ENCODE measurements at regions not wholly inside any gene's neighbourhood (a gene's known extent, or its start where the extent isn't known, plus 50 kb on each side); places are given as distances from the start of the nearest gene placed in this dataset.
A peak's percentile ranks its signal among the peaks of the same experiment; 100 is the strongest.

- no peak for DNase-seq (ENCODE audit: low spot score)
- Histone ChIP-seq H3K27me3 (ENCODE audit: control insufficient read depth in 4 of 4, insufficient read depth in 4 of 4, low read length in 3 of 4) (peaks cover 0 to 3% (median 0%) of the 10 kb centered on the region in 4 donors), H3K27ac (ENCODE audit: low read depth in 1 of 2, low read length in 2 of 2) (no peak overlapping the region), H3K4me1 (ENCODE audit: control insufficient read depth in 4 of 4, insufficient read depth in 4 of 4, low read length in 3 of 4) (no peaks in the 10 kb centered on the region), H3K4me3 (ENCODE audit: low read depth in 1 of 3, low read length in 3 of 3) (no peak overlapping the region), H3K9me3 (ENCODE audit: control insufficient read depth in 4 of 4, low read length in 3 of 4) (no peaks in the 10 kb centered on the region), H3K9ac (ENCODE audit: low read depth in 1 of 2, low read length in 2 of 2) (no peak overlapping the region), H3K36me3 (ENCODE audit: control insufficient read depth in 4 of 4, insufficient read depth in 3 of 4, low read depth in 1 of 4, low read length in 3 of 4) (no peaks in the 10 kb centered on the region)
- TF ChIP-seq, protein P1, sequence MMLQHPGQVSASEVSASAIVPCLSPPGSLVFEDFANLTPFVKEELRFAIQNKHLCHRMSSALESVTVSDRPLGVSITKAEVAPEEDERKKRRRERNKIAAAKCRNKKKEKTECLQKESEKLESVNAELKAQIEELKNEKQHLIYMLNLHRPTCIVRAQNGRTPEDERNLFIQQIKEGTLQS (IDR thresholded peaks at IDR 0.05): no peak
- TF ChIP-seq GABPA (IDR thresholded peaks at IDR 0.05 in 1 of 2, conservative IDR thresholded peaks at IDR 0.05 in 1 of 2): no peak
- 90% methylated on average over 5 of the region's 5 CpGs for WGBS
Measured at GRCh38 chr9:88680041-88680440, 145.1 kb downstream of the NXNL2 start.

DNA sequence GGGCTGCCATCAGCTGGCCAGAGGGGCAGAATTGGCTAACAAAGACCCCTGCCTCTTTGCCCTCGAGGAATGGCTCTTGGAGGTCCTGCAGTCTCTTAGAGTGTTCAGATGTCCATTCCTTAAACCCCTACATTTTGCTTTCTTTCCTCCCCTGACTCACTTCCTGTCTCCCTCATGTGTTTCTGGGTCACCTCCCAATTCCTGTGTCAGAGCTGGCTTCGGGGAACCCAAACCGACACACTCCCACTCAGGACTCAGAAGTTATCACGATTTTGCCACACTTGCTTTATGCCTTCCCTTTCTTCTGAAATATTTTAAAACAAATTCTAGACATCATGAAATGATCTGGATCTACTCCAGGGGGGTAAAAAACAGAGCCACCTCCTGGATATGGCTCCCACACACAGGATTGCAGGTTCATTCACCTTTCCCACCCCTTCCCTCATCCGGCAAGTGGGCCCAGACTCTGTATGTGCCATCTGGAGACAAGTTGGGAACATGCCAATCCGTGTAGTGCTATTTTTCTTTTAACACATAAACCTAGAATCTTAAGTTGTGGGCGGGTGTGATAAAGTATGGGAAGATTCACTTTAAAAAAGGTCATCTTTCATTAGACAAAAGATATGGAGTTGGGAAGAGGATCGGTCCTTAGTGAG is 145.7 kb downstream of the NXNL2 start:
- DNase-seq (ENCODE audit: low spot score): no peak
- H3K9ac ChIP-seq (ENCODE audit: low read depth in 1 of 2, low read length in 2 of 2): no peak overlapping the region
- no peaks in the 10 kb centered on the region for H3K9me3 ChIP-seq (ENCODE audit: control insufficient read depth in 4 of 4, low read length in 3 of 4)
- H3K4me1 ChIP-seq (ENCODE audit: control insufficient read depth in 4 of 4, insufficient read depth in 4 of 4, low read length in 3 of 4): no peaks in the 10 kb centered on the region
- no peak for TF ChIP-seq TAF1 (conservative IDR thresholded peaks at IDR 0.05)
- TF ChIP-seq, protein P1 (IDR thresholded peaks at IDR 0.05): no peak
- TF ChIP-seq, protein P2, sequence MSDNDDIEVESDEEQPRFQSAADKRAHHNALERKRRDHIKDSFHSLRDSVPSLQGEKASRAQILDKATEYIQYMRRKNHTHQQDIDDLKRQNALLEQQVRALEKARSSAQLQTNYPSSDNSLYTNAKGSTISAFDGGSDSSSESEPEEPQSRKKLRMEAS (IDR thresholded peaks at IDR 0.05): no peak
- TF ChIP-seq RAD21 (IDR thresholded peaks at IDR 0.05): no peak
- no peak for TF ChIP-seq EGR1 (IDR thresholded peaks at IDR 0.05; ENCODE audit: low read depth in 2 of 2)
- TF ChIP-seq CTCF (IDR thresholded peaks at IDR 0.05; ENCODE audit: low read depth, low read length, missing input control): no peak
- TF ChIP-seq, protein P3, sequence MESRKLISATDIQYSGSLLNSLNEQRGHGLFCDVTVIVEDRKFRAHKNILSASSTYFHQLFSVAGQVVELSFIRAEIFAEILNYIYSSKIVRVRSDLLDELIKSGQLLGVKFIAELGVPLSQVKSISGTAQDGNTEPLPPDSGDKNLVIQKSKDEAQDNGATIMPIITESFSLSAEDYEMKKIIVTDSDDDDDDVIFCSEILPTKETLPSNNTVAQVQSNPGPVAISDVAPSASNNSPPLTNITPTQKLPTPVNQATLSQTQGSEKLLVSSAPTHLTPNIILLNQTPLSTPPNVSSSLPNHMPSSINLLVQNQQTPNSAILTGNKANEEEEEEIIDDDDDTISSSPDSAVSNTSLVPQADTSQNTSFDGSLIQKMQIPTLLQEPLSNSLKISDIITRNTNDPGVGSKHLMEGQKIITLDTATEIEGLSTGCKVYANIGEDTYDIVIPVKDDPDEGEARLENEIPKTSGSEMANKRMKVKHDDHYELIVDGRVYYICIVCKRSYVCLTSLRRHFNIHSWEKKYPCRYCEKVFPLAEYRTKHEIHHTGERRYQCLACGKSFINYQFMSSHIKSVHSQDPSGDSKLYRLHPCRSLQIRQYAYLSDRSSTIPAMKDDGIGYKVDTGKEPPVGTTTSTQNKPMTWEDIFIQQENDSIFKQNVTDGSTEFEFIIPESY (IDR thresholded peaks at IDR 0.05): no peak
- no peak for TF ChIP-seq FOXA2 (IDR thresholded peaks at IDR 0.05)
- H3K27ac ChIP-seq (ENCODE audit: low read depth in 1 of 2, low read length in 2 of 2): no peak overlapping the region
- H3K36me3 ChIP-seq (ENCODE audit: control insufficient read depth in 4 of 4, insufficient read depth in 3 of 4, low read depth in 1 of 4, low read length in 3 of 4): no peaks in the 10 kb centered on the region
- WGBS: 83% methylated on average over 8 of the region's 8 CpGs
- no peak overlapping the region for H3K4me3 ChIP-seq (ENCODE audit: low read depth in 1 of 3, low read length in 3 of 3)
- peaks cover 0 to 3% (median 0%) of the 10 kb centered on the region in 4 donors for H3K27me3 ChIP-seq (ENCODE audit: control insufficient read depth in 4 of 4, insufficient read depth in 4 of 4, low read length in 3 of 4)

GRCh38 chr9:88681434-88681833 is 146.5 kb downstream of the NXNL2 start:
- Histone ChIP-seq H3K27me3 (ENCODE audit: control insufficient read depth in 4 of 4, insufficient read depth in 4 of 4, low read length in 3 of 4) (peaks cover 0 to 3% (median 0%) of the 10 kb centered on the region in 4 donors), H3K9ac (ENCODE audit: low read depth in 1 of 2, low read length in 2 of 2) (no peak overlapping the region), H3K27ac (ENCODE audit: low read depth in 1 of 2, low read length in 2 of 2) (no peak overlapping the region), H3K9me3 (ENCODE audit: control insufficient read depth in 4 of 4, low read length in 3 of 4) (no peaks in the 10 kb centered on the region), H3K4me3 (ENCODE audit: low read depth in 1 of 3, low read length in 3 of 3) (no peak overlapping the region), H3K4me1 (ENCODE audit: control insufficient read depth in 4 of 4, insufficient read depth in 4 of 4, low read length in 3 of 4) (no peaks in the 10 kb centered on the region), H3K36me3 (ENCODE audit: control insufficient read depth in 4 of 4, insufficient read depth in 3 of 4, low read depth in 1 of 4, low read length in 3 of 4) (no peaks in the 10 kb centered on the region)
- DNase-seq (ENCODE audit: low spot score): no peak
- WGBS: 65% methylated on average over 8 of the region's 8 CpGs
- TF ChIP-seq HNF4G (IDR thresholded peaks at IDR 0.05) (no peak), JUND (IDR thresholded peaks at IDR 0.05) (no peak), TAF1 (conservative IDR thresholded peaks at IDR 0.05) (no peak), HNF4A (conservative IDR thresholded peaks at IDR 0.05) (peak in 1 of 2 donors; percentile 24)

Data from liver (tissue), 8 donors.